ENCODE measurements at regions not wholly inside any gene's neighbourhood (a gene's known extent, or its start where the extent isn't known, plus 50 kb on each side); places are given as distances from the start of the nearest gene placed in this dataset.
"Not testable (repeated sequence)": the region's sequence is repeated elsewhere in the genome, so short reads cannot be mapped to it uniquely, and the experiment has no call there.

DNA sequence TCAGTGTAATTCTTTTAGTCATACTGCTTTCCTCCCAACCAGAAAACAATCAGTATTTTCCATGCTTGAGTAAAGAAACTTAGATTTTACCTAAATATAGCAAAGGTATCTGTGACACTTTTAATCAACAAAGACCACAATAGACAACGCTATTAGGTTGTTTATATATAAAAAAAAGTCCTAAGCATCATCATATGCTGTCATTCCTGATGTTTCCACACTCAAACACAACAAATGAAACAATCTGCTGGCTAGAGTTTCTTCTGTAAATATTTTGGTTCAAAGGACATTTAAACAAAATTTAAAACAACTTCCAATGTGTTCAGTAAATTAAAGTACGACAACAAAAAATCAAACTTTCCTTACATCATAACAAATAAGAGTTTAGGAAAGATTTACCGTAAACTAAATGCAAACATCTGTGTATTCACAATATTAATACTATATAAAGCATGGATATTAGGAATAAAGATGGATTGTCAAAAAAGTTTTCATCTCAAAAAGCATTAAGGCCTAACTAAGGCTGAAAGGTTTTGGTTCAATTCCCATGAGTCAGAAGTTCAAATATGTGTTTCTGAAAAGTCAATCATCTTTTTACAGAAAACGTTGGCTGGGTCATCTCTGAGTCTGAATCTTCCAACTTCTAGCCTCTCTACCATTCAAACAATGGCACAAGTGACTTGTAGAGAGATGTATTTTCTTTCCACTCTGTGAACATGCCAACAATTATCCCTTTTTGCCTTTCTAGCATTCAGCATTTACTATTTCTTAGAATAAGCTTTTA lies 157.1 kb downstream of the CRPPA start:
- ChIA-PET POLR2A (interaction anchor here (0.5 kb wide), 1 partner anchor 66 kb away, joined by 4 read pairs; no protein-coding TSS in a partner anchor), CTCF (no interaction called here)
- Mint-ChIP-seq H3K27ac (ENCODE audit: low read depth, unreplicated experiment) (no peak overlapping the region), H3K36me3 (ENCODE audit: insufficient read depth, unreplicated experiment) (no peaks in the 10 kb centered on the region), H3K9me3 (ENCODE audit: unreplicated experiment) (no peaks in the 10 kb centered on the region), H3K4me1 (ENCODE audit: insufficient read depth, unreplicated experiment) (no peaks in the 10 kb centered on the region), H3K4me3 (ENCODE audit: unreplicated experiment) (no peak overlapping the region), H3K27me3 (ENCODE audit: insufficient read depth, unreplicated experiment) (no peaks in the 10 kb centered on the region)
- TF ChIP-seq, protein P1, sequence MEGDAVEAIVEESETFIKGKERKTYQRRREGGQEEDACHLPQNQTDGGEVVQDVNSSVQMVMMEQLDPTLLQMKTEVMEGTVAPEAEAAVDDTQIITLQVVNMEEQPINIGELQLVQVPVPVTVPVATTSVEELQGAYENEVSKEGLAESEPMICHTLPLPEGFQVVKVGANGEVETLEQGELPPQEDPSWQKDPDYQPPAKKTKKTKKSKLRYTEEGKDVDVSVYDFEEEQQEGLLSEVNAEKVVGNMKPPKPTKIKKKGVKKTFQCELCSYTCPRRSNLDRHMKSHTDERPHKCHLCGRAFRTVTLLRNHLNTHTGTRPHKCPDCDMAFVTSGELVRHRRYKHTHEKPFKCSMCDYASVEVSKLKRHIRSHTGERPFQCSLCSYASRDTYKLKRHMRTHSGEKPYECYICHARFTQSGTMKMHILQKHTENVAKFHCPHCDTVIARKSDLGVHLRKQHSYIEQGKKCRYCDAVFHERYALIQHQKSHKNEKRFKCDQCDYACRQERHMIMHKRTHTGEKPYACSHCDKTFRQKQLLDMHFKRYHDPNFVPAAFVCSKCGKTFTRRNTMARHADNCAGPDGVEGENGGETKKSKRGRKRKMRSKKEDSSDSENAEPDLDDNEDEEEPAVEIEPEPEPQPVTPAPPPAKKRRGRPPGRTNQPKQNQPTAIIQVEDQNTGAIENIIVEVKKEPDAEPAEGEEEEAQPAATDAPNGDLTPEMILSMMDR (IDR thresholded peaks at IDR 0.05; ENCODE audit: unreplicated experiment): no peak
- no TSS peak for BruUV-seq (replicated peaks)
- intact Hi-C loops (cut with micrococcal nuclease): no loop called here
- DNase-seq (ENCODE audit: unreplicated experiment): no peak

DNA sequence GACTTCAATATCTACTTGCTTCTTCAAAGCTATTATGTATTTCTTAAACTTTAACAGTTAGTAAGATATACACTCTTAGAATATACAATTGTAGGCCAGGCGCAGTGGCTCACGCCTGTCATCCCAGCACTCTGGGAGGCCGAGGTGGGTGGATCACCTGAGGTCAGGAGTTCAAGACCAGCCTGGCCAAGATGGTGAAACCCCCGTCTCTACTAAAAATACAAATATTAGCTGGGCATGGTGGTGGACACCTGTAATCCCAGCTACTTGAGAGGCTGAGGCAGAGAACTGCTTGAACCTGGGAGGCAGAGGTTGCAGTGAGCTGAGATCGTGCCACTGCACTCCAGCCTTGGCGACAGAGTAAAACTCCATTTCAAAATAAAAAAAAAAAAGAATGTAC lies 158.0 kb downstream of the CRPPA start:
- intact Hi-C loops (cut with micrococcal nuclease); H3K4me3 Mint-ChIP-seq (ENCODE audit: unreplicated experiment); DNase-seq (ENCODE audit: unreplicated experiment); H3K36me3 Mint-ChIP-seq (ENCODE audit: insufficient read depth, unreplicated experiment); H3K27me3 Mint-ChIP-seq (ENCODE audit: insufficient read depth, unreplicated experiment); BruUV-seq (replicated peaks); H3K9me3 Mint-ChIP-seq (ENCODE audit: unreplicated experiment); H3K27ac Mint-ChIP-seq (ENCODE audit: low read depth, unreplicated experiment); POLR2A ChIA-PET; H3K4me1 Mint-ChIP-seq (ENCODE audit: insufficient read depth, unreplicated experiment): not testable (repeated sequence)
- CTCF ChIA-PET: interaction anchor here (0.6 kb wide), 1 partner anchor 1776 kb away, joined by 3 read pairs; no protein-coding TSS in a partner anchor

DNA sequence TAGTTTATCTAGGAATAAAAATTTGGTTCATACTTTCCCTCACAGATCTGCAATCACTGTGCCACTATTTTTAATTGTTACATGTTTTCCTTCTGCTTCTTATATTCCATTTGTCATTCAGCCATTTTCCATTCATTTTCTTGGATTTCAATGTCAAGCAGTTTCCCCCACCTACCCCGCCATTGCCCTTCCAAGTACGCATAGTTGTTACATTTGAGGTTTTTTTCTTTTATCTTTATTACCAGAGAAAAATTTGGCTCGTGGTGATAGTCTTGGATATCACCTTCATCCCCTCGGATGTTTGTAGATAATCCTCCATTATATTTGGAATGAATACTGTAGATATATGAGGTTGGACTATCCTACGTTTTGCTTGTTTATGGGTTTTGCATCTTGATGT lies 159.7 kb downstream of the CRPPA start:
- ChIA-PET POLR2A (no interaction called here), CTCF (no interaction called here)
- no TSS peak for BruUV-seq (replicated peaks)
- DNase-seq (ENCODE audit: unreplicated experiment): no peak
- Mint-ChIP-seq H3K36me3 (ENCODE audit: insufficient read depth, unreplicated experiment) (no peaks in the 10 kb centered on the region), H3K9me3 (ENCODE audit: unreplicated experiment) (no peaks in the 10 kb centered on the region), H3K27me3 (ENCODE audit: insufficient read depth, unreplicated experiment) (no peaks in the 10 kb centered on the region), H3K4me1 (ENCODE audit: insufficient read depth, unreplicated experiment) (no peaks in the 10 kb centered on the region), H3K27ac (ENCODE audit: low read depth, unreplicated experiment) (peak overlapping the region; percentile 59), H3K4me3 (ENCODE audit: unreplicated experiment) (no peak overlapping the region)
- intact Hi-C loops (cut with micrococcal nuclease): no loop called here
- TF ChIP-seq, protein P1 (IDR thresholded peaks at IDR 0.05; ENCODE audit: unreplicated experiment): no peak

DNA sequence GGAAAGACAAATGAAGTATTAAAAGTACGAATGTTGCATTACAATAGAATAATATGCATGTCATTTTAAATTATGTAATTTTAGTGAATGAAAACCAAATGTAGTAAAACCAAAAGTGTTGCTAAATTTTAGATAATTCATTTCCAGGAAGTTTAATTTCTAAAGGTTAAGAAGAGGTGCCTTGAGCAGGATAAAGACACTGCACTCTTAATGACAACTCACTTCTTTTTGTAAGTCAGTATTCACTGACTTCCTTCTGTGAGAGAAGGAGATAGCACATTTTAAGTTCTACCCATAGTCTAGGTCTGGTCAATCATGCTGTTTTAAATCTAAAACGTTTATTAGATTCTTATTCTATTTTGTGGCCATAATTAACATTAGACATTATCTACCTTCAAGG lies 160.2 kb downstream of the CRPPA start:
- BruUV-seq (replicated peaks): no TSS peak
- H3K4me1 Mint-ChIP-seq (ENCODE audit: insufficient read depth, unreplicated experiment): no peaks in the 10 kb centered on the region
- TF ChIP-seq, protein P1 (IDR thresholded peaks at IDR 0.05; ENCODE audit: unreplicated experiment): no peak

More for the DNA sequence above, 160.2 kb downstream of the CRPPA start:
- CTCF ChIA-PET: no interaction called here
- Mint-ChIP-seq H3K4me3 (ENCODE audit: unreplicated experiment) (no peak overlapping the region), H3K27ac (ENCODE audit: low read depth, unreplicated experiment) (peak overlapping the region; percentile 59), H3K9me3 (ENCODE audit: unreplicated experiment) (no peaks in the 10 kb centered on the region), H3K36me3 (ENCODE audit: insufficient read depth, unreplicated experiment) (no peaks in the 10 kb centered on the region), H3K27me3 (ENCODE audit: insufficient read depth, unreplicated experiment) (no peaks in the 10 kb centered on the region)
- no peak for DNase-seq (ENCODE audit: unreplicated experiment)
- POLR2A ChIA-PET: no interaction called here
- intact Hi-C loops (cut with micrococcal nuclease): no loop called here
